Ishikawa (cell line): ENCODE measurements at regions not wholly inside any gene's neighbourhood (a gene's known extent, or its start where the extent isn't known, plus 50 kb on each side); places are given as distances from the start of the nearest gene placed in this dataset.

Experiments used
- CEBPB ChIP-seq: IDR thresholded peaks from 2 replicates; pipeline ENCODE4 v1.6.1; 2012
- CREB1 ChIP-seq: IDR thresholded peaks from 2 replicates; pipeline ENCODE4 v1.6.1; 2012; ENCODE audit warnings: low read depth
- EGR1 ChIP-seq: IDR thresholded peaks from 2 replicates; pipeline ENCODE4 v1.6.1; 2012
- EP300 ChIP-seq: IDR thresholded peaks from 2 replicates; pipeline ENCODE4 v1.6.1; 2012; ENCODE audit warnings: borderline replicate concordance
- FOXM1 ChIP-seq: IDR thresholded peaks from 2 replicates; pipeline ENCODE4 v1.6.1; 2012; ENCODE audit warnings: low read depth, borderline replicate concordance
- NFIC ChIP-seq: IDR thresholded peaks from 2 replicates; pipeline ENCODE4 v1.6.1; 2012
- RAD21 ChIP-seq: IDR thresholded peaks from 2 replicates; pipeline ENCODE4 v1.6.1; 2012; ENCODE audit warnings: low read depth
- TAF1 ChIP-seq: IDR thresholded peaks from 2 replicates; pipeline ENCODE4 v1.6.1; 2012; ENCODE audit warnings: low read depth, mild to moderate bottlenecking
- TCF12 ChIP-seq: IDR thresholded peaks from 2 replicates; pipeline ENCODE4 v1.6.1; 2012; ENCODE audit warnings: low read depth
- TEAD4 ChIP-seq: IDR thresholded peaks from 2 replicates; pipeline ENCODE4 v1.6.1; 2012
- YY1 ChIP-seq: IDR thresholded peaks from 2 replicates; pipeline ENCODE4 v1.6.1; 2012; ENCODE audit warnings: low read depth
- ZBTB7A ChIP-seq: IDR thresholded peaks from 2 replicates; pipeline ENCODE4 v1.6.1; 2012; ENCODE audit warnings: low read depth
- TF ChIP-seq, protein P1 (sequence below): IDR thresholded peaks from 2 replicates; pipeline ENCODE4 v1.6.1; 2012; ENCODE audit warnings: low read depth, mild to moderate bottlenecking
- TF ChIP-seq, protein P2 (sequence below): IDR thresholded peaks from 2 replicates; pipeline ENCODE4 v1.6.1; 2012
- TF ChIP-seq, protein P3 (sequence below): IDR thresholded peaks from 2 replicates; pipeline ENCODE4 v1.6.1; 2012

GRCh38 chr12:34166427-34167060 lies 144.2 kb downstream of the ALG10 start:
- TF ChIP-seq TAF1, result no peak

- no peak for TF ChIP-seq CREB1
- TF ChIP-seq RAD21, result peak; percentile 46
Measured at GRCh38 chr12:34186492-34186891, 164.2 kb downstream of the ALG10 start.

GRCh38 chr12:34188974-34189373 lies 166.7 kb downstream of the ALG10 start:
- TF ChIP-seq TCF12, result no peak

DNA sequence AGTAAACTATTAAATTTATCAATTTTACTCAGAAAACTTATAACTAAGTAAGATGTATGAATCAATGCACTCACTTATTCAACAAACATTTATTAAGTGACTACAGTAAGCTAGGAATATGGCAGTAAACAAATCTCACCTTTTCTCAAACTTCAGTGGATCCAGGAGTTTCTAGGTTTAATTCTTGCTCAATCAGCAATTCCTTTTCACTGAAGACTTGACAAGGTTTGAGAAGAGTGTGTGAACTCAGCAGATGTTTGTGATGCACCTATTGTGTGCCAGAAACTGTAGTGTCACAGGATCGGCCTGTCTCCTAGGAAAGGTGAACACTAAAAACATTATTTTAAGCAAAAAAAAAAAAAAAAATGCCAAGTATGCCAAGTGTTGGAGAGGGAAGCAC lies 167.8 kb downstream of the ALG10 start:
- TF ChIP-seq EGR1, result no peak
- TF ChIP-seq ZBTB7A, result no peak
- TF ChIP-seq, protein P1, sequence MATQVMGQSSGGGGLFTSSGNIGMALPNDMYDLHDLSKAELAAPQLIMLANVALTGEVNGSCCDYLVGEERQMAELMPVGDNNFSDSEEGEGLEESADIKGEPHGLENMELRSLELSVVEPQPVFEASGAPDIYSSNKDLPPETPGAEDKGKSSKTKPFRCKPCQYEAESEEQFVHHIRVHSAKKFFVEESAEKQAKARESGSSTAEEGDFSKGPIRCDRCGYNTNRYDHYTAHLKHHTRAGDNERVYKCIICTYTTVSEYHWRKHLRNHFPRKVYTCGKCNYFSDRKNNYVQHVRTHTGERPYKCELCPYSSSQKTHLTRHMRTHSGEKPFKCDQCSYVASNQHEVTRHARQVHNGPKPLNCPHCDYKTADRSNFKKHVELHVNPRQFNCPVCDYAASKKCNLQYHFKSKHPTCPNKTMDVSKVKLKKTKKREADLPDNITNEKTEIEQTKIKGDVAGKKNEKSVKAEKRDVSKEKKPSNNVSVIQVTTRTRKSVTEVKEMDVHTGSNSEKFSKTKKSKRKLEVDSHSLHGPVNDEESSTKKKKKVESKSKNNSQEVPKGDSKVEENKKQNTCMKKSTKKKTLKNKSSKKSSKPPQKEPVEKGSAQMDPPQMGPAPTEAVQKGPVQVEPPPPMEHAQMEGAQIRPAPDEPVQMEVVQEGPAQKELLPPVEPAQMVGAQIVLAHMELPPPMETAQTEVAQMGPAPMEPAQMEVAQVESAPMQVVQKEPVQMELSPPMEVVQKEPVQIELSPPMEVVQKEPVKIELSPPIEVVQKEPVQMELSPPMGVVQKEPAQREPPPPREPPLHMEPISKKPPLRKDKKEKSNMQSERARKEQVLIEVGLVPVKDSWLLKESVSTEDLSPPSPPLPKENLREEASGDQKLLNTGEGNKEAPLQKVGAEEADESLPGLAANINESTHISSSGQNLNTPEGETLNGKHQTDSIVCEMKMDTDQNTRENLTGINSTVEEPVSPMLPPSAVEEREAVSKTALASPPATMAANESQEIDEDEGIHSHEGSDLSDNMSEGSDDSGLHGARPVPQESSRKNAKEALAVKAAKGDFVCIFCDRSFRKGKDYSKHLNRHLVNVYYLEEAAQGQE, result no peak
- no peak for TF ChIP-seq TAF1
- TF ChIP-seq CEBPB, result no peak
- no peak for TF ChIP-seq CREB1
- TF ChIP-seq EP300, result no peak
- no peak for TF ChIP-seq NFIC
- no peak for TF ChIP-seq YY1
- TF ChIP-seq FOXM1, result no peak
- TF ChIP-seq TCF12, result no peak
- TF ChIP-seq, protein P2, sequence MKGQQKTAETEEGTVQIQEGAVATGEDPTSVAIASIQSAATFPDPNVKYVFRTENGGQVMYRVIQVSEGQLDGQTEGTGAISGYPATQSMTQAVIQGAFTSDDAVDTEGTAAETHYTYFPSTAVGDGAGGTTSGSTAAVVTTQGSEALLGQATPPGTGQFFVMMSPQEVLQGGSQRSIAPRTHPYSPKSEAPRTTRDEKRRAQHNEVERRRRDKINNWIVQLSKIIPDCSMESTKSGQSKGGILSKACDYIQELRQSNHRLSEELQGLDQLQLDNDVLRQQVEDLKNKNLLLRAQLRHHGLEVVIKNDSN, result no peak
- TF ChIP-seq, protein P3, sequence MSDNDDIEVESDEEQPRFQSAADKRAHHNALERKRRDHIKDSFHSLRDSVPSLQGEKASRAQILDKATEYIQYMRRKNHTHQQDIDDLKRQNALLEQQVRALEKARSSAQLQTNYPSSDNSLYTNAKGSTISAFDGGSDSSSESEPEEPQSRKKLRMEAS, result no peak
- no peak for TF ChIP-seq TEAD4
- TF ChIP-seq RAD21, result no peak

GRCh38 chr12:34198924-34199323 lies 176.6 kb downstream of the ALG10 start:
- TF ChIP-seq, protein P1, result no peak
- TF ChIP-seq, protein P3, result no peak
- TF ChIP-seq CREB1 (no peak), TCF12 (no peak), EGR1 (no peak), FOXM1 (no peak), RAD21 (no peak), YY1 (no peak), NFIC (no peak), CEBPB (no peak), TEAD4 (no peak), EP300 (no peak), TAF1 (no peak), ZBTB7A (no peak)
- TF ChIP-seq, protein P2, result no peak

DNA sequence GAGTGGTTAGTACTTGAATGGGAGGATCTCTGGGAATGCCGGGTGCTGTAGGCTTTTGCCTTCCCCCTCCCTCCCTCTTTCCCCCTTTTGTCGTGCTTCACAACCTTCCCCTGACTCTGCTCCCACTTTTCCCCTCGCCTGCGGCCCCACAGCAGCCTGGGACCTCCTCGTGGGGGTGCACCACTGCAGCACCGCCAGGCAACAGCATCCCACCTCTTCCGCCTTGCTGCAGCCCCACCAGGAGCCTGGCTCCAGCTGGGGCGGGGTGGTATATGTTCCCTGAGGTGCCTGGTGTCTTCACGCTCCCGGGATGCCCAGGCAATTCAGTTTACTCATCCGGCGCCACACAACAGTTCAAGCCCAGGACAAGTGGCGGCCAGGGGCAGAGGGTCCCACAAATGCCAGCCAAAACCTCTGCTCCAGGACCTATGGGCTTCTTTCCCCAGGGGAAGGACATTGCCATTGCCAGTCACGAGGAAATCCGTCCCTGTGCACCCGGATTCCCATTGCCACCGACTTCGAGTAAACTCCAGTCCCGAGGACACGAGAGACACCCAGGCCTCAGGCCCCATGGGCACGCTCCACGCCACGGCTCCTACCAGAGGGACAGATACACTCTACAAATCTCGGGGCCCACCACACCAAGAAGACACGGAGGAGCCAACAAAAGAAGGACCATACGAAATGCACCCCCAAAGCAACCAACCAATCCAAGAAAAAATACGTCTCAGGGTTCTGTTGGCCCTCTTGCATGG lies 181.7 kb downstream of the ALG10 start:
- TF ChIP-seq CREB1, result no peak
- TF ChIP-seq, protein P3, result no peak
- no peak for TF ChIP-seq ZBTB7A
- TF ChIP-seq, protein P2, result no peak
- TF ChIP-seq EP300, result no peak
- no peak for TF ChIP-seq CEBPB
